ENCODE measurements at regions not wholly inside any gene's neighbourhood (a gene's known extent, or its start where the extent isn't known, plus 50 kb on each side); places are given as distances from the start of the nearest gene placed in this dataset.

DNA sequence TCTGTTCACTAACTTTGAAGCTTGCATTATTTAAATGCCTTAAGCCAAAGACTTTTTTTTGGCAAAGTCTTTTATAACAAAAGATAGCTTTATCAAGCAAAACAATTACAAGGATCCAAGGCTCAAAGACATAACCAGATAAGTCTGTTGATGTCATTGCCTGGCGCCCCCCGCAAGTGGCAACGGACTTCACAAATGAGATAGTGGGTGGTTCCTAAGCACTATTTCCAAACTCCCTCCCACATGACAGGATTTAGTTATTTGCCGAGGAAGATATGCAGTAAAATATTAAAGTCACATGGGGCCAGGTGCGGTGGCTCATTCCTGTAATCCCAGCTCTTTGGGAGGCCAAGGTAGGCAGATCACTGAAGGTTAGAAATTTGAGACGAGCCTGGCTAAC lies 194.2 kb upstream of the DDI1 start:
- TF ChIP-seq, protein P1, sequence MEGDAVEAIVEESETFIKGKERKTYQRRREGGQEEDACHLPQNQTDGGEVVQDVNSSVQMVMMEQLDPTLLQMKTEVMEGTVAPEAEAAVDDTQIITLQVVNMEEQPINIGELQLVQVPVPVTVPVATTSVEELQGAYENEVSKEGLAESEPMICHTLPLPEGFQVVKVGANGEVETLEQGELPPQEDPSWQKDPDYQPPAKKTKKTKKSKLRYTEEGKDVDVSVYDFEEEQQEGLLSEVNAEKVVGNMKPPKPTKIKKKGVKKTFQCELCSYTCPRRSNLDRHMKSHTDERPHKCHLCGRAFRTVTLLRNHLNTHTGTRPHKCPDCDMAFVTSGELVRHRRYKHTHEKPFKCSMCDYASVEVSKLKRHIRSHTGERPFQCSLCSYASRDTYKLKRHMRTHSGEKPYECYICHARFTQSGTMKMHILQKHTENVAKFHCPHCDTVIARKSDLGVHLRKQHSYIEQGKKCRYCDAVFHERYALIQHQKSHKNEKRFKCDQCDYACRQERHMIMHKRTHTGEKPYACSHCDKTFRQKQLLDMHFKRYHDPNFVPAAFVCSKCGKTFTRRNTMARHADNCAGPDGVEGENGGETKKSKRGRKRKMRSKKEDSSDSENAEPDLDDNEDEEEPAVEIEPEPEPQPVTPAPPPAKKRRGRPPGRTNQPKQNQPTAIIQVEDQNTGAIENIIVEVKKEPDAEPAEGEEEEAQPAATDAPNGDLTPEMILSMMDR (conservative IDR thresholded peaks at IDR 0.05), result no peak
- no peak for TF ChIP-seq EZH2 (IDR thresholded peaks at IDR 0.05; ENCODE audit: low read depth)

Measured in PC-9 (cell line).